ENCODE measurements at regions not wholly inside any gene's neighbourhood (a gene's known extent, or its start where the extent isn't known, plus 50 kb on each side); places are given as distances from the start of the nearest gene placed in this dataset.

DNA sequence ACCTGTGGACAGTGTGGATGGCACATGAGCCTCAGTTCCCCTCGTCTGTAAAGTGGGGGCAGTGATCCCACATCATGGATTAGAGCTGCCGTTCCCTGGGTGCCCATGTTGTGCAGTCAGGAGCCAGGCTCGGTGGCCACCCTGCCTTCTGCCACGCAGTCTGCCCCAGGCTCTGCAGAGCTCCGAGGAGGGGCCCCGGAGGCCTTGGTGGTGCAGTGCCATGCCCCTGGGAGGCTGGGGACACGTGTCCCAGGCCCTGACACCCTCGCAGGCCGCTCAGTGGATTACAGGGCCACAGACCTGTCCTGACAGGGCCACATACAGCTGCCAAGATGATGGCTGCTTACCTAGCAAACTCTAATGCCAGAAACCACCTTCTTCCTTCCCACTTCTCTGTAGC is 59.7 kb upstream of the ZNF469 start:
- H3K9me1 ChIP-seq (replicated peaks; ENCODE audit: control insufficient read depth, extremely low read depth, insufficient read depth, low read length): no peaks in the 10 kb centered on the region
- ChIA-PET CTCF (interaction anchor here (1.0 to 1.5 kb wide), 2 partner anchors 9 to 16 kb away, joined by 3 read pairs; no protein-coding TSS in a partner anchor), POLR2A (no interaction called here)
- no peak overlapping the region for H3K27ac ChIP-seq (ENCODE audit: insufficient read depth, low read depth, low read length)
- no peak overlapping the region for H3K4me3 ChIP-seq (replicated peaks in 1 of 3; ENCODE audit: insufficient read depth in 1 of 3, low read depth in 1 of 3, low read length in 3 of 3)
- no TSS peak for BruUV-seq (replicated peaks)
- H3K27me3 ChIP-seq (ENCODE audit: control insufficient read depth in 2 of 2, insufficient read depth in 2 of 2, low read length in 2 of 2): no peaks in the 10 kb centered on the region
- no peaks in the 10 kb centered on the region for H4K20me1 ChIP-seq (replicated peaks; ENCODE audit: control insufficient read depth, extremely low read depth, insufficient read depth, low read length)
- DNase-seq (ENCODE audit: low read depth, low spot score) (no peak), FAIRE-seq (no peak)
- no peaks in the 10 kb centered on the region for H3K4me1 ChIP-seq (ENCODE audit: control insufficient read depth, extremely low read depth, insufficient read depth, low read length)
- intact Hi-C loops (cut with micrococcal nuclease): no loop called here
- no peaks in the 10 kb centered on the region for H3K9me3 ChIP-seq (replicated peaks; ENCODE audit: control insufficient read depth, insufficient read depth, low read length)
- H3K79me2 ChIP-seq (ENCODE audit: control insufficient read depth, insufficient read depth, low read length): no peaks in the 10 kb centered on the region
- H3K36me3 ChIP-seq (ENCODE audit: control insufficient read depth in 2 of 2, extremely low read depth in 1 of 2, insufficient read depth in 2 of 2, low read length in 2 of 2): no peaks in the 10 kb centered on the region
- no peak overlapping the region for H3K4me2 ChIP-seq (ENCODE audit: insufficient read depth, low read length)
- TF ChIP-seq POLR2AphosphoS5 (IDR thresholded peaks at IDR 0.05; ENCODE audit: insufficient read depth, low read depth, low read length) (no peak), POLR2A (IDR thresholded peaks at IDR 0.05; ENCODE audit: low read depth, low read length) (no peak), GATA2 (IDR thresholded peaks at IDR 0.05; ENCODE audit: insufficient read depth, insufficient read length, low read depth, low read length) (no peak), EZH2 (IDR thresholded peaks at IDR 0.05; ENCODE audit: borderline replicate concordance, low read depth, low read length, severe bottlenecking) (no peak), JUN (IDR thresholded peaks at IDR 0.05; ENCODE audit: borderline replicate concordance, insufficient read depth, insufficient read length, low read depth) (no peak)
- TF ChIP-seq, protein P1, sequence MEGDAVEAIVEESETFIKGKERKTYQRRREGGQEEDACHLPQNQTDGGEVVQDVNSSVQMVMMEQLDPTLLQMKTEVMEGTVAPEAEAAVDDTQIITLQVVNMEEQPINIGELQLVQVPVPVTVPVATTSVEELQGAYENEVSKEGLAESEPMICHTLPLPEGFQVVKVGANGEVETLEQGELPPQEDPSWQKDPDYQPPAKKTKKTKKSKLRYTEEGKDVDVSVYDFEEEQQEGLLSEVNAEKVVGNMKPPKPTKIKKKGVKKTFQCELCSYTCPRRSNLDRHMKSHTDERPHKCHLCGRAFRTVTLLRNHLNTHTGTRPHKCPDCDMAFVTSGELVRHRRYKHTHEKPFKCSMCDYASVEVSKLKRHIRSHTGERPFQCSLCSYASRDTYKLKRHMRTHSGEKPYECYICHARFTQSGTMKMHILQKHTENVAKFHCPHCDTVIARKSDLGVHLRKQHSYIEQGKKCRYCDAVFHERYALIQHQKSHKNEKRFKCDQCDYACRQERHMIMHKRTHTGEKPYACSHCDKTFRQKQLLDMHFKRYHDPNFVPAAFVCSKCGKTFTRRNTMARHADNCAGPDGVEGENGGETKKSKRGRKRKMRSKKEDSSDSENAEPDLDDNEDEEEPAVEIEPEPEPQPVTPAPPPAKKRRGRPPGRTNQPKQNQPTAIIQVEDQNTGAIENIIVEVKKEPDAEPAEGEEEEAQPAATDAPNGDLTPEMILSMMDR (IDR thresholded peaks at IDR 0.05; ENCODE audit: extremely low read depth in 1 of 2, insufficient read depth in 1 of 2, low read depth in 1 of 2, low read length in 2 of 2): no peak
- TF ChIP-seq, protein P2, sequence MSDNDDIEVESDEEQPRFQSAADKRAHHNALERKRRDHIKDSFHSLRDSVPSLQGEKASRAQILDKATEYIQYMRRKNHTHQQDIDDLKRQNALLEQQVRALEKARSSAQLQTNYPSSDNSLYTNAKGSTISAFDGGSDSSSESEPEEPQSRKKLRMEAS (IDR thresholded peaks at IDR 0.05; ENCODE audit: insufficient read depth, insufficient read length): no peak
- H2AFZ ChIP-seq (ENCODE audit: low read depth, low read length): no peak overlapping the region
- no peak overlapping the region for H3K9ac ChIP-seq (replicated peaks; ENCODE audit: extremely low read depth, insufficient read depth, low read length)
- dilution Hi-C loops (cut with MboI; ENCODE audit: extremely low pct_ligation_motif_present, low sequenced_read_pairs): no loop called here
